Right lobe of liver (tissue), 6 donors: ENCODE measurements at regions not wholly inside any gene's neighbourhood (a gene's known extent, or its start where the extent isn't known, plus 50 kb on each side); places are given as distances from the start of the nearest gene placed in this dataset.

ENCODE experiments used
- ATAC-seq, 4 donors: fragments of 200-7000 bp; cut with Tn5 transposase; one replicate each; pipeline ENCODE4 v1.9.1; 2020; ENCODE audit warnings: mild to moderate bottlenecking in 4 of 4, moderate library complexity in 4 of 4
- DNase-seq, 3 donors: peaks; one replicate each; pipeline ENCODE4 v3.0.0-alpha.2; 2020
- H3K27ac ChIP-seq, 3 donors: fragments of 200-600 bp; one replicate each; pipeline ENCODE4 v1.8.0; 2022
- H3K27me3 ChIP-seq, 2 donors: fragments of 200-600 bp; one replicate each; pipeline ENCODE4 v1.8.0; 2022
- H3K36me3 ChIP-seq, 4 donors: fragments of 200-600 bp; sonication (generic) in 1 of 4; one replicate each; pipeline versions ENCODE4 v1.5.1 to v1.8.0; 2017 to 2022; ENCODE audit warnings: control low read depth in 1 of 4
- H3K4me1 ChIP-seq, 4 donors: fragments of 200-600 bp; sonication (generic) in 1 of 4; one replicate each; pipeline versions ENCODE4 v1.5.1 to v1.8.0; 2017 to 2022; ENCODE audit warnings: control low read depth in 1 of 4
- H3K4me3 ChIP-seq, 3 donors: fragments of 200-600 bp; one replicate each; pipeline ENCODE4 v1.8.0; 2022
- H3K9me3 ChIP-seq, 4 donors: fragments of 200-600 bp; sonication (generic) in 1 of 4; one replicate each; pipeline versions ENCODE4 v1.5.1 to v1.8.0; 2017 to 2022; ENCODE audit warnings: control low read depth in 1 of 4
- CTCF ChIP-seq, 4 donors: fragments of 200-600 bp in 3 of 4; fragments of 450-650 bp in 1 of 4; IDR thresholded peaks; one replicate each; pipeline versions ENCODE4 v1.5.1 to v1.8.0; 2016 to 2022; ENCODE audit warnings: antibody characterized with exemption in 4 of 4, mild to moderate bottlenecking in 2 of 4
- POLR2A ChIP-seq: fragments of 450-650 bp; IDR thresholded peaks from one replicate; pipeline ENCODE4 v1.6.1; 2017; ENCODE audit warnings: antibody characterized with exemption, mild to moderate bottlenecking
- WGBS: methylation state at CpG from one replicate; pipeline ENCODE4 v1.1.6; 2018; ENCODE audit warnings: low coverage, low lambda C conversion rate; ENCODE audit not compliant: insufficient coverage; ENCODE audit errors: missing lambda C conversion rate; 5-methylcytosine and 5-hydroxymethylcytosine counted together
- intact Hi-C, 2 donors: fragments of 100-400 bp; cut with DNase I; formaldehyde crosslinking; loops; one replicate each; pipeline versions ENCODE4 v1.11.2 to v1.14.1; 2022
- donor health status: DM: no; HTN: yes; CAD: no.
- donor health status: DM: no; HTN: no; CAD: no.
- donor health status: DM: no; HTN: no; CAD: no.
- donor health status: DM: no; HTN: yes; CAD: no.
- donor health status: DM: no; HTN: yes; CAD: no.

GRCh38 chr2:121873864-121874263 is 118.4 kb downstream of the TSN start:
- TF ChIP-seq CTCF (IDR thresholded peaks at IDR 0.05) (no peak), POLR2A (no peak)
- WGBS, result 61% methylated on average over 7 of the region's 7 CpGs

DNA sequence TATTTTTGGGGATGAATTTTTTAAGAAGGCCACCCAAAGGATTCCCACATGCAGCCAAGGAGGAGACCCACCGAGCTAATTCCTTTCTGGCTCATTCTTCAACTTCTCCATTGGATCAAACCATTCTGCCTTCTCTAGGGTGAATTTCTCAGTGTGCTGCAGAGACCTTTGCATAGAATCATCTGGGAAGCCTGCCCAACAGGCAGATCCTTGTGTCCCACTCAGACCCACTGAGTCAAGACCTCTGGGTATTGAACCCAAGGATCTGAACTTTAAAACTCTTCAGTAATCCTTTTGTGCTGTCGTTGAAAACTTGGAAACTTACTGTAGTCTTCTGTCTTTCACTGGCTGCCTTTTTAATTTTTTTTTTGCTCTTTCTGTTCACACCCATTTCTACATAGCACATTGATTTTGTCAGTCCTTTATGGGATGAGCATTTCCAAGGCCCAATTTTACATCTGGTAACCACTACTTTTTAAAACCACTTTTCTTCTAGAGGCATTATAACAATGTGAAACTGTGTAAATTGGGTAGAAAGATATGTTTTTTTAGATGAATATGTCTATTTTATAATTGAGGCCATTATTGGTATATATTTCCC is 120.2 kb downstream of the TSN start:
- DNase-seq (no peak), ATAC-seq (no peak)
- intact Hi-C loops, result no loop called here
- Histone ChIP-seq H3K36me3 (no peaks in the 10 kb centered on the region), H3K4me3 (no peak overlapping the region), H3K4me1 (no peaks in the 10 kb centered on the region), H3K9me3 (no peaks in the 10 kb centered on the region), H3K27me3 (no peaks in the 10 kb centered on the region), H3K27ac (no peak overlapping the region)
- TF ChIP-seq POLR2A (no peak), CTCF (IDR thresholded peaks at IDR 0.05) (no peak)
- WGBS, result 67% methylated on average over 2 of the region's 2 CpGs

More at GRCh38 chr2:121873864-121874263, 118.4 kb downstream of the TSN start:
- H3K4me1 ChIP-seq, result no peaks in the 10 kb centered on the region
- ATAC-seq (no peak), DNase-seq (no peak)
- H3K36me3 ChIP-seq, result no peaks in the 10 kb centered on the region
- no peak overlapping the region for H3K27ac ChIP-seq
- H3K4me3 ChIP-seq, result no peak overlapping the region
- no peaks in the 10 kb centered on the region for H3K27me3 ChIP-seq
- intact Hi-C loops, result no loop called here
- H3K9me3 ChIP-seq, result no peaks in the 10 kb centered on the region

DNA sequence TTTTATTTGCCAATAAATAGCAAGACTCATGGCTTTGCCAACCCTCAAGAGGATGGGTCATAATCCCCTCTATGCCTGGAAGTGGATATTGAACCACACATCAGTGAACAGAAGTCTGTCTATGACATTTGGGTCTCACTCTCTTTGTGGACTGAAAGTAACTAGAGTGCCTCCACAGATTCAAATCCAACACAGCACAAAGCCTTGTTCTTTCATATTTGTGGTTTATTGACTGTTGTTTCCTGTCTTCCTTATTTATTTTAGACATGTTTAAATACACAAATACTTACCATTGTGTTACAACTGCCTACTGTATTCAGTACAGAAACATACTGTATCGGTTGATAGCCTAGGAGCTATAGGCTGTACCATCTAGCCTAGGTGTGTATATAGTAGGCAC is 121.9 kb downstream of the TSN start:
- intact Hi-C loops, result no loop called here
- ATAC-seq, result no peak
- Histone ChIP-seq H3K27me3 (no peaks in the 10 kb centered on the region), H3K9me3 (no peaks in the 10 kb centered on the region), H3K4me3 (no peak overlapping the region), H3K36me3 (no peaks in the 10 kb centered on the region), H3K4me1 (no peaks in the 10 kb centered on the region), H3K27ac (no peak overlapping the region)
- no peak for DNase-seq
- 80% methylated on average over 1 of the region's 1 CpG for WGBS
- TF ChIP-seq CTCF (IDR thresholded peaks at IDR 0.05) (no peak), POLR2A (no peak)

DNA sequence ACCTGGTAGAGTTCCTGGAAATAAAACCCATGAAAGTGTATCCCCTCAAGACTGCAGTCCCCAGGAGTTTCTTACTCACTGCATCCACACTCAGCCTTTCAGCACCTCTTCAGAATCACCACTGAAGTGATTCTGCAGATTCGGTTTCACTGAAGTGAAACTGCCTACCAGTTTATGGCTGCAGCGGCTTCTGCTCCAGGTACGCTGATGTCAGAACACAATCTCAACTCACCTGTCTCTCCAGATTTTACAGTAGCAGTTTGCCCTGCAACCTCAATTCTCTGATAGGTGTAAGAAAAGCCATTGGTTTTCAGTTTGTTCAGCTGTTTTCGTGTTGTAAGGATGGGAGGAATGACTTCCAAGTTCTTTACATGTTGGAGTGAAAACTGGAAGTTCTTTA is 124.8 kb downstream of the TSN start:
- H3K27me3 ChIP-seq, result no peaks in the 10 kb centered on the region
- H3K36me3 ChIP-seq, result no peaks in the 10 kb centered on the region
- H3K4me3 ChIP-seq, result no peak overlapping the region
- H3K4me1 ChIP-seq, result no peaks in the 10 kb centered on the region
- DNase-seq, result no peak
- TF ChIP-seq POLR2A (no peak), CTCF (IDR thresholded peaks at IDR 0.05) (no peak)
- intact Hi-C loops, result no loop called here
- no peaks in the 10 kb centered on the region for H3K9me3 ChIP-seq
- H3K27ac ChIP-seq, result no peak overlapping the region
- ATAC-seq, result no peak
- 71% methylated on average over 4 of the region's 4 CpGs for WGBS

GRCh38 chr2:121881038-121881437 is 125.6 kb downstream of the TSN start:
- WGBS, result 100% methylated on average over 1 of the region's 4 CpGs
- DNase-seq, result no peak
- Histone ChIP-seq H3K4me1 (no peaks in the 10 kb centered on the region), H3K36me3 (no peaks in the 10 kb centered on the region), H3K4me3 (no peak overlapping the region), H3K27ac (no peak overlapping the region), H3K27me3 (no peaks in the 10 kb centered on the region), H3K9me3 (no peaks in the 10 kb centered on the region)
- intact Hi-C loops, result no loop called here
- TF ChIP-seq POLR2A (no peak), CTCF (IDR thresholded peaks at IDR 0.05) (no peak)
- ATAC-seq, result no peak
